Left ventricle myocardium inferior (tissue), 1 donor: ENCODE measurements at regions not wholly inside any gene's neighbourhood (a gene's known extent, or its start where the extent isn't known, plus 50 kb on each side); places are given as distances from the start of the nearest gene placed in this dataset.

Experiments used
- DNase-seq: peaks from one replicate; pipeline ENCODE4 v3.0.0-alpha.2; 2020
- H3K27ac ChIP-seq: fragments of 200-600 bp; replicated peaks from 2 replicates; pipeline ENCODE4 v1.8.0; 2021
- H3K27me3 ChIP-seq: fragments of 200-600 bp; 2 replicates; pipeline ENCODE4 v1.8.0; 2021; ENCODE audit warnings: low read depth
- H3K36me3 ChIP-seq: fragments of 200-600 bp; 2 replicates; pipeline ENCODE4 v1.8.0; 2021
- H3K4me1 ChIP-seq: fragments of 200-600 bp; 2 replicates; pipeline ENCODE4 v1.8.0; 2021
- H3K4me3 ChIP-seq: fragments of 200-600 bp; 2 replicates; pipeline ENCODE4 v1.8.0; 2021; ENCODE audit warnings: mild to moderate bottlenecking, moderate library complexity
- H3K9me3 ChIP-seq: fragments of 200-600 bp; replicated peaks from 2 replicates; pipeline ENCODE4 v1.8.0; 2021
- intact Hi-C: fragments of 100-400 bp; cut with micrococcal nuclease; formaldehyde crosslinking; loops from one replicate; pipeline ENCODE4 v1.11.0; 2022
- TF ChIP-seq, protein P1 (sequence below): fragments of 200-600 bp; IDR thresholded peaks from 2 replicates; pipeline ENCODE4 v1.8.0; 2021; ENCODE audit warnings: antibody characterized with exemption, mild to moderate bottlenecking, borderline replicate concordance
- donor health status: DM: no; HTN: yes; CAD: no; lungs with severe emphysema.

DNA sequence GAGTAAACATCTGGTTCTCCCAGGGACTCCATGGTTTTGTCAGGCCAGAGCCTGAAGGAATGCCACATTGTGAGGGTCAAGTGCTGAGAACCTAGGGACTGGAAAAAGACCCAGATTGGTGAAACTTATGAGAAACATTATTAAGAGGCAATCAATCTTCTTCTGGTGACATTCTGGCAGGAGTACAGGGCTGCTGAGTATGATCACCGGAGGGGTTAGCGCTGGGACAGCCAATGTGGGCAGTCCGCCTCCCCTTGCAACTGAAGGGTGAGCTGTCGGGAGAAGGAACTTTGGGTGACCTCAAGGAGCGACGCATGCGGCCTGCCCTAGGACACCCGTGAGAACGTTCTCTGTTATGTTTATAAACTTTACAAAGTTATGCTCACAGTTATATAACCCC lies 429.0 kb downstream of the LMO4 start:
- TF ChIP-seq, protein P1, sequence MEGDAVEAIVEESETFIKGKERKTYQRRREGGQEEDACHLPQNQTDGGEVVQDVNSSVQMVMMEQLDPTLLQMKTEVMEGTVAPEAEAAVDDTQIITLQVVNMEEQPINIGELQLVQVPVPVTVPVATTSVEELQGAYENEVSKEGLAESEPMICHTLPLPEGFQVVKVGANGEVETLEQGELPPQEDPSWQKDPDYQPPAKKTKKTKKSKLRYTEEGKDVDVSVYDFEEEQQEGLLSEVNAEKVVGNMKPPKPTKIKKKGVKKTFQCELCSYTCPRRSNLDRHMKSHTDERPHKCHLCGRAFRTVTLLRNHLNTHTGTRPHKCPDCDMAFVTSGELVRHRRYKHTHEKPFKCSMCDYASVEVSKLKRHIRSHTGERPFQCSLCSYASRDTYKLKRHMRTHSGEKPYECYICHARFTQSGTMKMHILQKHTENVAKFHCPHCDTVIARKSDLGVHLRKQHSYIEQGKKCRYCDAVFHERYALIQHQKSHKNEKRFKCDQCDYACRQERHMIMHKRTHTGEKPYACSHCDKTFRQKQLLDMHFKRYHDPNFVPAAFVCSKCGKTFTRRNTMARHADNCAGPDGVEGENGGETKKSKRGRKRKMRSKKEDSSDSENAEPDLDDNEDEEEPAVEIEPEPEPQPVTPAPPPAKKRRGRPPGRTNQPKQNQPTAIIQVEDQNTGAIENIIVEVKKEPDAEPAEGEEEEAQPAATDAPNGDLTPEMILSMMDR: no peak
- H3K4me3 ChIP-seq: no peak overlapping the region
- no peaks in the 10 kb centered on the region for H3K4me1 ChIP-seq
- intact Hi-C loops: no loop called here
- H3K36me3 ChIP-seq: no peaks in the 10 kb centered on the region
- H3K27ac ChIP-seq: no peak overlapping the region
- no peak for DNase-seq
- no peaks in the 10 kb centered on the region for H3K9me3 ChIP-seq
- no peaks in the 10 kb centered on the region for H3K27me3 ChIP-seq

DNA sequence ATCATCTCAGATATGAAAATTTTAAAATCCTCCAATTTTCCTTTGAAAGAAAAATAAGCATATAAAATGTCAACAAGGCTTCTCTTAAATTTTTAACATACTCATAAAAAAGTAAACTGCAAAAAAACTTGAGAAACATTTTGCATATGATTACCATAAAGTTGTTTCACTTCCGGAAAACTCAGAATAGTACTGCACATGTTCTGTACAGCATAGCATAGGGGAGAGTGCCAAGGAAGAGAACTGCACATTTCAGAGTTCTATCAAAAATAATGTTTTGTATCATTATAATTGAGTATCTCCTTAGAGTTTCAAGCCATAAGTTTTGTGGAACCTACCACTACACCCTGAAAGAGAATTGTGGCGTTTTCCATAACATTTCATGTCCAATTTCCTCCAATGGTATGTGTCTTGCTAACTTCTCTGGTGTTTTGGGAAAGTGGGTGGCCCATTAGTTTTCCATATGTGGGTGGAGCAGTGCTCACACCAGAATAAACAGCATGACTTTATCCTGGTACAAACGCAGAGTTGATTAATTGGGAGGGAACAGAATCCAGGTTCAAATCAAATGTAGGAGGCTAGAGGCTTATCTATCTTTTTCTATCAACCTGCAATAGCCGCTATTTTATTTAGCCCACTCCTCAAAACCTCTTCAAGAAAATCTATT lies 430.9 kb downstream of the LMO4 start:
- H3K36me3 ChIP-seq: no peaks in the 10 kb centered on the region
- no peak overlapping the region for H3K27ac ChIP-seq
- H3K4me1 ChIP-seq: no peaks in the 10 kb centered on the region
- H3K9me3 ChIP-seq: no peaks in the 10 kb centered on the region
- DNase-seq: no peak
- intact Hi-C loops: no loop called here
- H3K4me3 ChIP-seq: no peak overlapping the region
- TF ChIP-seq, protein P1: no peak
- H3K27me3 ChIP-seq: no peaks in the 10 kb centered on the region

DNA sequence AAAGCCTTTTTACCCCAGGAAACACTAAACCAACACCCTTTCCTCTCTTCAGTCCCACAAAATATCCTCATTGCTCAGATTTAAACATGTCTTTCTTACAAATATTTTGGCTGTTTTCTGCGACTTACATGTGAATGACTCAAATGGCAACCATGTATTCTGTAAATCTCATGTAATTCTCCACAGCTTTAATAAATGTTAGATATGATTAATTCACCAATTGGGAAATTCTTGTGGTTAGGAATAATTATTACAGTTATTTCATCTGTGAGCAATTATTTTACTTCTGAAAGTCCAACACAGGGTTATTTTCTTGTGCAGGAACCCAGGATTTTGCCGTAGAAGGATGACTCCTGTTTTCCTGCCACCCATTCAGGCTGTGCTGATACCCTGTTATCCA lies 431.5 kb downstream of the LMO4 start:
- Histone ChIP-seq H3K27ac (no peak overlapping the region), H3K27me3 (no peaks in the 10 kb centered on the region), H3K36me3 (no peaks in the 10 kb centered on the region), H3K9me3 (no peaks in the 10 kb centered on the region), H3K4me3 (no peak overlapping the region), H3K4me1 (no peaks in the 10 kb centered on the region)
- TF ChIP-seq, protein P1: no peak
- DNase-seq: no peak
- intact Hi-C loops: no loop called here

DNA sequence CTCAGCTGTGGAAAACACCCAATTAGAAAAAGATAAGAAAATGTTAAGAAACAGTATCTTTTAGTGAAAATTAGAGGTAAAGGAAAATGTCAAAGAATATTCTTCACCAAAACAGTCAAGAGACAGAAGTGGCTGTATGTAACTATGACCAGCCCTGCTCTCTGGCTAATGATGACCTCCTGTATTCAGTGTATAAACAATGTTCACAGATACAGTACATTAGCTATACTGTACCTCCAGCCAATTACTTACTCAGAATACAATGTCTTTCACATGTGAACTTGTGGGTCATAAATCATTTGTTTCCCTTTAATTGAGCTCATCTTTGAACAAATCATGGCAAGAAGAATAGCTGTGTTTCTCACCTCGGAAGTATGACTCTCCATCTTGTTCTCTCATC lies 432.0 kb downstream of the LMO4 start:
- Histone ChIP-seq H3K36me3 (no peaks in the 10 kb centered on the region), H3K4me1 (no peaks in the 10 kb centered on the region), H3K27ac (no peak overlapping the region), H3K4me3 (no peak overlapping the region), H3K27me3 (no peaks in the 10 kb centered on the region), H3K9me3 (no peaks in the 10 kb centered on the region)
- intact Hi-C loops: no loop called here
- DNase-seq: no peak
- TF ChIP-seq, protein P1: no peak

DNA sequence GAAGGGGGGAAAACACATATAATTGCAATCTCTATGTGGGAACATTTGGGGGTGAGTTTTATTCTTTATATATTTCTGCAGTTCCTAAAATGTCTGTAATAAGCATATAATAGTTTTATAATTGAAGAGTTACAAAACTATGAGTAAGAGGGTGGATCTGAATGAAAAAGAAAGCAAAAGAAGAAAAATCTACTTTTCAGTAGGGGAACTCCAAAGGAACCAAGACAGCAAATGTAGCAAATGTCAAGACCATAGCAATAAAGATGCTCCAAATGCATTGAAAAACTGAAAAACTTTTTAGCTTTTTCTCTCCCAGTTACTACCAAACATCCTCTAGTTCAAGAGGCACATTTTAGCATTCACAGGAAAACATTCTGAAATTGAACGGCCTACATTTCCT lies 434.8 kb downstream of the LMO4 start:
- Histone ChIP-seq H3K36me3 (no peaks in the 10 kb centered on the region), H3K27me3 (no peaks in the 10 kb centered on the region), H3K9me3 (no peaks in the 10 kb centered on the region), H3K4me3 (no peak overlapping the region), H3K4me1 (no peaks in the 10 kb centered on the region), H3K27ac (no peak overlapping the region)
- no peak for DNase-seq
- TF ChIP-seq, protein P1: no peak
- intact Hi-C loops: no loop called here
